Sigmoid colon (tissue), 4 donors: ENCODE measurements at regions not wholly inside any gene's neighbourhood (a gene's known extent, or its start where the extent isn't known, plus 50 kb on each side); places are given as distances from the start of the nearest gene placed in this dataset.

Source experiments
- EP300 ChIP-seq, 4 donors: sonication (generic); formaldehyde crosslinking; IDR thresholded peaks; one replicate each; pipeline ENCODE4 v1.6.1; 2017; ENCODE audit warnings: antibody characterized with exemption in 4 of 4
- POLR2A ChIP-seq, 2 donors: fragments of 450-650 bp; IDR thresholded peaks; one replicate each; pipeline ENCODE4 v1.6.1; 2016; ENCODE audit warnings: antibody characterized with exemption in 2 of 2, mild to moderate bottlenecking in 2 of 2, moderate library complexity in 2 of 2
- POLR2AphosphoS5 ChIP-seq, 4 donors: sonication (generic); formaldehyde crosslinking; IDR thresholded peaks; one replicate each; pipeline ENCODE4 v1.6.1; 2017; ENCODE audit warnings: antibody characterized with exemption in 4 of 4
- TF ChIP-seq, protein P1 (sequence below), 4 experiments: fragments of 450-650 bp in 3 of 4; fragments of 200-600 bp in 1 of 4; IDR thresholded peaks; one replicate each; pipeline ENCODE4 v1.5.1; 2016 to 2019; ENCODE audit warnings: antibody characterized with exemption in 4 of 4, mild to moderate bottlenecking in 3 of 4, moderate library complexity in 2 of 4

DNA sequence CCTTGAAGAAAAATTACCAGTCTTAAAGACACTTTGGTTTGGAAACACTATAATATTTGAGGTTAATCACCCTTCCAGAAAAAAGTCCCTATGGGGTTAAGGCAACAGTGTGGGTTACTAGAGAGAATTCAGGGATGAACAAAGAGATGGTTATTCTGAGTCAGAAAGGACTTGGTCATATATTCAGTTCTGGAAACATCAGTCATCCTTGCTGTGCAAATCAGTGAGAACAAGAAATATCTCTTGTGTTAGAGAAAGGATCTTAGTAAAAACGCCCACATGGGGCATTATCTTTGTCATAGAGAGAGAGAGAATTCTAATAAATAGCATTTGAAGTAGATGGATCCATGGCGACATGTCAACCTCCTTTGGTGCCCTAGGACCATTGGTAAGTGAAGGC is 59.4 kb upstream of the E2F7 start:
- TF ChIP-seq, protein P1, sequence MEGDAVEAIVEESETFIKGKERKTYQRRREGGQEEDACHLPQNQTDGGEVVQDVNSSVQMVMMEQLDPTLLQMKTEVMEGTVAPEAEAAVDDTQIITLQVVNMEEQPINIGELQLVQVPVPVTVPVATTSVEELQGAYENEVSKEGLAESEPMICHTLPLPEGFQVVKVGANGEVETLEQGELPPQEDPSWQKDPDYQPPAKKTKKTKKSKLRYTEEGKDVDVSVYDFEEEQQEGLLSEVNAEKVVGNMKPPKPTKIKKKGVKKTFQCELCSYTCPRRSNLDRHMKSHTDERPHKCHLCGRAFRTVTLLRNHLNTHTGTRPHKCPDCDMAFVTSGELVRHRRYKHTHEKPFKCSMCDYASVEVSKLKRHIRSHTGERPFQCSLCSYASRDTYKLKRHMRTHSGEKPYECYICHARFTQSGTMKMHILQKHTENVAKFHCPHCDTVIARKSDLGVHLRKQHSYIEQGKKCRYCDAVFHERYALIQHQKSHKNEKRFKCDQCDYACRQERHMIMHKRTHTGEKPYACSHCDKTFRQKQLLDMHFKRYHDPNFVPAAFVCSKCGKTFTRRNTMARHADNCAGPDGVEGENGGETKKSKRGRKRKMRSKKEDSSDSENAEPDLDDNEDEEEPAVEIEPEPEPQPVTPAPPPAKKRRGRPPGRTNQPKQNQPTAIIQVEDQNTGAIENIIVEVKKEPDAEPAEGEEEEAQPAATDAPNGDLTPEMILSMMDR (IDR thresholded peaks at IDR 0.05) = no peak
- TF ChIP-seq POLR2AphosphoS5 (IDR thresholded peaks at IDR 0.05) (no peak), POLR2A (IDR thresholded peaks at IDR 0.05) (no peak), EP300 (IDR thresholded peaks at IDR 0.05) (no peak)
